Neuronal stem cell (in vitro differentiated cells): ENCODE measurements at regions not wholly inside any gene's neighbourhood (a gene's known extent, or its start where the extent isn't known, plus 50 kb on each side); places are given as distances from the start of the nearest gene placed in this dataset.
"Not testable (repeated sequence)": the region's sequence is repeated elsewhere in the genome, so short reads cannot be mapped to it uniquely, and the experiment has no call there.

ENCODE experiments used
- DNase-seq: peaks from one replicate; pipeline ENCODE4 v3.0.0-alpha.2; 2013; ENCODE audit warnings: low spot score
- H2AFZ ChIP-seq: one replicate; pipeline ENCODE4 v1.6.1; 2013; ENCODE audit warnings: mild to moderate bottlenecking, low read length, inconsistent platforms
- H2AK5ac ChIP-seq: 2 replicates; pipeline ENCODE4 v1.6.1; 2013; ENCODE audit warnings: low read depth, mild to moderate bottlenecking, inconsistent platforms, low read length, moderate library complexity, mixed read lengths
- H2BK120ac ChIP-seq: 2 replicates; pipeline ENCODE4 v1.6.1; 2013; ENCODE audit warnings: low read depth, mild to moderate bottlenecking, inconsistent platforms, low read length, moderate library complexity, mixed read lengths
- H2BK12ac ChIP-seq: one replicate; pipeline ENCODE4 v1.6.1; 2013; ENCODE audit warnings: low read length, inconsistent platforms
- H2BK15ac ChIP-seq: 2 replicates; pipeline ENCODE4 v1.6.1; 2013; ENCODE audit warnings: mild to moderate bottlenecking, low read length, inconsistent platforms, mixed read lengths
- H2BK5ac ChIP-seq: one replicate; pipeline ENCODE4 v1.6.1; 2013; ENCODE audit warnings: inconsistent platforms, mild to moderate bottlenecking, low read length, moderate library complexity
- H3K14ac ChIP-seq: one replicate; pipeline ENCODE4 v1.6.1; 2013; ENCODE audit warnings: low read length, inconsistent platforms
- H3K18ac ChIP-seq: 2 replicates; pipeline ENCODE4 v1.6.1; 2013; ENCODE audit warnings: low read length, inconsistent platforms
- H3K23ac ChIP-seq: 2 replicates; pipeline ENCODE4 v1.6.1; 2013; ENCODE audit warnings: low read depth, mild to moderate bottlenecking, mixed read lengths, low read length, inconsistent platforms; ENCODE audit not compliant: poor library complexity
- H3K27ac ChIP-seq: replicated peaks from 3 replicates; pipeline ENCODE4 v1.5.1; 2013; ENCODE audit warnings: low read length, inconsistent platforms
- H3K27me3 ChIP-seq, 3 experiments: 2 replicates each; pipeline ENCODE4 v1.6.1; 2013; ENCODE audit warnings: low read length in 3 of 3, mild to moderate bottlenecking in 2 of 3, inconsistent platforms in 1 of 3, low read depth in 1 of 3, mixed read lengths in 1 of 3, moderate library complexity in 1 of 3; ENCODE audit not compliant: control insufficient read depth in 3 of 3, insufficient read depth in 3 of 3
- H3K36me3 ChIP-seq, 2 donors: replicated peaks in 1 of 2; 2 replicates each; pipeline ENCODE4 v1.6.1; 2013; ENCODE audit warnings: low read length in 2 of 2; ENCODE audit not compliant: control insufficient read depth in 2 of 2, insufficient read depth in 2 of 2
- H3K4ac ChIP-seq: 2 replicates; pipeline ENCODE4 v1.6.1; 2013; ENCODE audit warnings: inconsistent platforms, mild to moderate bottlenecking, low read length, moderate library complexity
- H3K4me1 ChIP-seq, 2 donors: 1 replicate in 1 of 2; 2 replicates in 1 of 2; pipeline ENCODE4 v1.6.1; 2013; ENCODE audit warnings: low read length in 2 of 2, low read depth in 1 of 2; ENCODE audit not compliant: control insufficient read depth in 2 of 2, insufficient read depth in 1 of 2
- H3K4me2 ChIP-seq: one replicate; pipeline ENCODE4 v1.6.1; 2013; ENCODE audit warnings: mild to moderate bottlenecking, low read length, inconsistent platforms; ENCODE audit not compliant: insufficient read depth, poor library complexity, severe bottlenecking
- H3K4me3 ChIP-seq, 2 donors: 2 replicates each; pipeline ENCODE4 v1.5.1; 2013; ENCODE audit warnings: low read length in 2 of 2, mild to moderate bottlenecking in 2 of 2, inconsistent platforms in 1 of 2, moderate library complexity in 1 of 2
- H3K79me1 ChIP-seq: one replicate; pipeline ENCODE4 v1.6.1; 2013; ENCODE audit warnings: low read depth, mild to moderate bottlenecking, inconsistent platforms, low read length, moderate library complexity
- H3K9ac ChIP-seq: one replicate; pipeline ENCODE4 v1.6.1; 2013; ENCODE audit warnings: mild to moderate bottlenecking, low read depth, low read length, inconsistent platforms; ENCODE audit not compliant: poor library complexity
- H3K9me3 ChIP-seq, 2 donors: replicated peaks in 1 of 2; 2 replicates each; pipeline versions ENCODE3 to v1.6.1; 2013; ENCODE audit warnings: low read length in 2 of 2, mild to moderate bottlenecking in 2 of 2, inconsistent platforms in 1 of 2, low read depth in 1 of 2, mixed read lengths in 1 of 2, moderate library complexity in 1 of 2; ENCODE audit not compliant: control insufficient read depth in 2 of 2, insufficient read depth in 1 of 2
- H4K8ac ChIP-seq: one replicate; pipeline ENCODE4 v1.6.1; 2013; ENCODE audit warnings: low read depth, mild to moderate bottlenecking, inconsistent platforms, low read length, moderate library complexity
- H4K91ac ChIP-seq: one replicate; pipeline ENCODE4 v1.6.1; 2013; ENCODE audit warnings: low read length, low read depth, mild to moderate bottlenecking, inconsistent platforms; ENCODE audit not compliant: poor library complexity
- WGBS, 2 donors: extraction: QIAGEN DNeasy Blood & Tissue Kit; methylation state at CpG; one replicate each; pipeline ENCODE4 v1.1.7; 2013; ENCODE audit warnings: missing lambda C conversion rate in 2 of 2, mixed read lengths in 1 of 2; ENCODE audit not compliant: insufficient read length in 2 of 2, insufficient replicate concordance in 1 of 2; ENCODE audit errors: extremely low coverage in 2 of 2; 5-methylcytosine and 5-hydroxymethylcytosine counted together

GRCh38 chr18:9022397-9023155 lies 79.9 kb upstream of the NDUFV2 start:
- Histone ChIP-seq H2AFZ (no peak overlapping the region), H2BK12ac (no peak overlapping the region), H2BK5ac (no peak overlapping the region), H3K23ac (no peak overlapping the region), H3K27me3 (peaks cover 0 to 4% (median 0%) of the 10 kb centered on the region in 3 experiments), H3K9ac (no peak overlapping the region), H3K4ac (no peak overlapping the region), H3K18ac (peak overlapping the region; percentile 24), H3K9me3 (peaks cover 0 to 6% of the 10 kb centered on the region in 2 donors), H3K4me3 (no peak overlapping the region), H3K14ac (no peak overlapping the region), H3K4me1 (no peaks in the 10 kb centered on the region), H3K27ac (no peak overlapping the region), H3K79me1 (no peaks in the 10 kb centered on the region), H2AK5ac (no peak overlapping the region), H4K91ac (no peak overlapping the region), H4K8ac (no peak overlapping the region), H2BK120ac (no peak overlapping the region), H3K36me3 (no peaks in the 10 kb centered on the region), H2BK15ac (no peak overlapping the region), H3K4me2 (no peak overlapping the region)
- WGBS, 2 donors, result no CpG with 5 or more reads among the region's 8 CpGs
- no peak for DNase-seq

GRCh38 chr18:9024031-9024646 lies 78.4 kb upstream of the NDUFV2 start:
- H3K23ac ChIP-seq, H3K9me3 ChIP-seq, H3K4me1 ChIP-seq, H3K4ac ChIP-seq, H2BK5ac ChIP-seq, H3K14ac ChIP-seq, H4K8ac ChIP-seq, H3K9ac ChIP-seq, H2AFZ ChIP-seq, H3K4me3 ChIP-seq, H3K4me2 ChIP-seq, H2AK5ac ChIP-seq, H2BK15ac ChIP-seq, H3K27me3 ChIP-seq, DNase-seq, H2BK12ac ChIP-seq, H2BK120ac ChIP-seq, H4K91ac ChIP-seq, H3K27ac ChIP-seq, H3K36me3 ChIP-seq, H3K79me1 ChIP-seq, H3K18ac ChIP-seq: not testable (repeated sequence)
- no CpG with 5 or more reads among the region's 18 CpGs for WGBS, 2 donors

- Histone ChIP-seq H3K27ac (no peak overlapping the region), H2BK12ac (no peak overlapping the region), H2BK15ac (no peak overlapping the region)
Measured at GRCh38 chr18:9025091-9025838, 77.2 kb upstream of the NDUFV2 start.

GRCh38 chr18:9029131-9029530 lies 73.4 kb upstream of the NDUFV2 start:
- Histone ChIP-seq H3K27ac (no peak overlapping the region), H3K4me3 (no peak overlapping the region), H3K4ac (no peak overlapping the region), H3K18ac (no peak overlapping the region), H3K27me3 (no peaks in the 10 kb centered on the region), H3K79me1 (no peaks in the 10 kb centered on the region), H2BK5ac (no peak overlapping the region), H3K23ac (no peak overlapping the region), H2AFZ (no peak overlapping the region), H4K91ac (no peak overlapping the region), H3K36me3 (no peaks in the 10 kb centered on the region), H3K4me2 (no peak overlapping the region), H4K8ac (no peak overlapping the region), H3K14ac (no peak overlapping the region), H2BK120ac (no peak overlapping the region), H2BK12ac (no peak overlapping the region), H3K9me3 (peaks cover 0 to 2% of the 10 kb centered on the region in 2 donors), H2BK15ac (no peak overlapping the region), H3K4me1 (no peaks in the 10 kb centered on the region), H3K9ac (no peak overlapping the region), H2AK5ac (no peak overlapping the region)
- WGBS, 2 donors, result no CpG with 5 or more reads among the region's 2 CpGs
- no peak for DNase-seq

More at GRCh38 chr18:9025091-9025838, 77.2 kb upstream of the NDUFV2 start:
- Histone ChIP-seq H3K4me2 (no peak overlapping the region), H3K23ac (no peak overlapping the region), H4K91ac (no peak overlapping the region), H3K18ac (no peak overlapping the region), H2BK5ac (no peak overlapping the region), H2AFZ (no peak overlapping the region), H3K36me3 (no peaks in the 10 kb centered on the region), H3K9me3 (no peaks in the 10 kb centered on the region), H3K27me3 (no peaks in the 10 kb centered on the region), H2BK120ac (no peak overlapping the region), H3K4me1 (no peaks in the 10 kb centered on the region), H4K8ac (no peak overlapping the region), H3K4ac (no peak overlapping the region), H2AK5ac (no peak overlapping the region), H3K4me3 (no peak overlapping the region), H3K9ac (no peak overlapping the region), H3K14ac (no peak overlapping the region), H3K79me1 (no peaks in the 10 kb centered on the region)
- no CpG with 5 or more reads among the region's 4 CpGs for WGBS, 2 donors
- DNase-seq, result no peak
